Endothelial cell of umbilical vein (primary cell): ENCODE measurements at regions not wholly inside any gene's neighbourhood (a gene's known extent, or its start where the extent isn't known, plus 50 kb on each side); places are given as distances from the start of the nearest gene placed in this dataset.

Source experiments
- BruUV-seq: library from RNA; stranded (reverse); fragments of 400-500 nt; replicated peaks from 2 replicates; lab custom pipeline; 2021; lab: Mats Ljungman, UMichigan
- CTCF ChIA-PET: fragments of 300-600, 350-600 bp; sonication (Branson Sonifier 250); formaldehyde crosslinking; loops from one replicate; lab custom pipeline; 2021; ENCODE audit warnings: antibody characterized with exemption, inconsistent platforms; lab: Charles Lee
- POLR2A ChIA-PET: fragments of 300-600, 350-600 bp; sonication (Branson Sonifier 250); formaldehyde crosslinking; loops from one replicate; lab custom pipeline; 2021; ENCODE audit warnings: antibody characterized with exemption, inconsistent platforms; lab: Charles Lee
- DNase-seq: peaks from one replicate; pipeline ENCODE4 v3.0.0-alpha.2; 2011; ENCODE audit warnings: low read depth, low spot score
- FAIRE-seq: peaks from 2 replicates; lab custom pipeline; 2011; peaks lifted over from hg19 to GRCh38; lab: Jason Lieb, UNC
- H2AFZ ChIP-seq: 2 replicates; pipeline ENCODE4 v1.6.0; 2012; ENCODE audit warnings: low read depth, low read length, control low read depth, inconsistent platforms
- H3K27ac ChIP-seq: 2 replicates; pipeline ENCODE4 v1.5.1; 2011; ENCODE audit warnings: low read depth, mild to moderate bottlenecking, control low read depth, low read length, moderate library complexity; ENCODE audit not compliant: insufficient read depth
- H3K27me3 ChIP-seq, 2 experiments: 2 replicates each; pipeline versions ENCODE4 v1.6.0 to v1.6.1; 2011; ENCODE audit warnings: low read length in 2 of 2, mixed read lengths in 1 of 2; ENCODE audit not compliant: control insufficient read depth in 2 of 2, insufficient read depth in 2 of 2
- H3K36me3 ChIP-seq, 2 experiments: 2 replicates in 1 of 2; 3 replicates in 1 of 2; pipeline ENCODE4 v1.5.1; 2011; ENCODE audit warnings: low read length in 2 of 2, mild to moderate bottlenecking in 1 of 2, moderate library complexity in 1 of 2; ENCODE audit not compliant: control insufficient read depth in 2 of 2, insufficient read depth in 2 of 2; ENCODE audit errors: extremely low read depth in 1 of 2
- H3K4me1 ChIP-seq: 3 replicates; pipeline ENCODE4 v1.5.1; 2011; ENCODE audit warnings: mild to moderate bottlenecking, low read length; ENCODE audit not compliant: control insufficient read depth, insufficient read depth; ENCODE audit errors: extremely low read depth
- H3K4me2 ChIP-seq: 2 replicates; pipeline ENCODE4 v1.6.1; 2011; ENCODE audit warnings: low read length, control low read depth, mixed read lengths; ENCODE audit not compliant: insufficient read depth
- H3K4me3 ChIP-seq, 3 experiments: fragments of 200-600 bp in 1 of 3; sonication (generic), shearing (Covaris generic) in 1 of 3; replicated peaks in 1 of 3; 2 replicates each; pipeline ENCODE4 v1.5.1; 2011 to 2016; ENCODE audit warnings: control low read depth in 3 of 3, low read length in 3 of 3, mild to moderate bottlenecking in 2 of 3, inconsistent platforms in 1 of 3, low read depth in 1 of 3, moderate library complexity in 1 of 3; ENCODE audit not compliant: insufficient read depth in 1 of 3
- H3K79me2 ChIP-seq: 2 replicates; pipeline ENCODE4 v1.6.0; 2012; ENCODE audit warnings: low read length, inconsistent platforms; ENCODE audit not compliant: control insufficient read depth, insufficient read depth
- H3K9ac ChIP-seq: replicated peaks from 2 replicates; pipeline ENCODE3; 2011; ENCODE audit warnings: low read length, control low read depth; ENCODE audit not compliant: insufficient read depth; ENCODE audit errors: extremely low read depth
- H3K9me1 ChIP-seq: replicated peaks from 3 replicates; pipeline ENCODE4 v1.6.0; 2011; ENCODE audit warnings: mild to moderate bottlenecking, low read length; ENCODE audit not compliant: control insufficient read depth, insufficient read depth; ENCODE audit errors: extremely low read depth
- H3K9me3 ChIP-seq: replicated peaks from 2 replicates; pipeline ENCODE4 v1.5.1; 2012; ENCODE audit warnings: low read length, inconsistent platforms; ENCODE audit not compliant: control insufficient read depth, insufficient read depth
- H4K20me1 ChIP-seq: replicated peaks from 2 replicates; pipeline ENCODE3; 2011; ENCODE audit warnings: mild to moderate bottlenecking, low read length; ENCODE audit not compliant: control insufficient read depth, insufficient read depth; ENCODE audit errors: extremely low read depth
- CTCF ChIP-seq, 2 donors: IDR thresholded peaks; 1 replicate in 1 of 2; 2 replicates in 1 of 2; pipeline ENCODE4 v1.5.1; 2011; ENCODE audit warnings: low read length in 2 of 2, mild to moderate bottlenecking in 2 of 2, moderate library complexity in 2 of 2, control low read depth in 1 of 2, inconsistent platforms in 1 of 2, low read depth in 1 of 2; ENCODE audit not compliant: insufficient read depth in 1 of 2; ENCODE audit errors: extremely low read depth in 1 of 2
- EZH2 ChIP-seq: IDR thresholded peaks from 2 replicates; pipeline ENCODE4 v1.6.1; 2012; ENCODE audit warnings: borderline replicate concordance, low read depth, mild to moderate bottlenecking, moderate library complexity, low read length, inconsistent platforms; ENCODE audit not compliant: severe bottlenecking
- FOS ChIP-seq: IDR thresholded peaks from 2 replicates; pipeline ENCODE4 v1.6.1; 2011; ENCODE audit warnings: mild to moderate bottlenecking, low read length, moderate library complexity, borderline replicate concordance; ENCODE audit not compliant: insufficient read depth
- JUN ChIP-seq: IDR thresholded peaks from 2 replicates; pipeline ENCODE4 v1.6.1; 2011; ENCODE audit warnings: borderline replicate concordance, low read depth; ENCODE audit not compliant: insufficient read length, insufficient read depth
- MAX ChIP-seq: IDR thresholded peaks from 2 replicates; pipeline ENCODE4 v1.6.1; 2011; ENCODE audit not compliant: insufficient read depth, insufficient read length
- MYC ChIP-seq: IDR thresholded peaks from one replicate; pipeline ENCODE4 v1.6.1; 2011; ENCODE audit warnings: mild to moderate bottlenecking, low read depth, low read length
- POLR2A ChIP-seq: IDR thresholded peaks from 2 replicates; pipeline ENCODE4 v1.6.1; 2012; ENCODE audit warnings: low read depth, mild to moderate bottlenecking, control low read depth, low read length
- POLR2AphosphoS5 ChIP-seq: IDR thresholded peaks from 2 replicates; pipeline ENCODE4 v1.6.1; 2012; ENCODE audit warnings: low read depth, mild to moderate bottlenecking, control low read depth, low read length, moderate library complexity; ENCODE audit not compliant: insufficient read depth
- dilution Hi-C: fragments of 300-500 bp; cut with MboI; formaldehyde crosslinking; loops from one replicate; pipeline ENCODE4 v1.15.0; 2019; ENCODE audit warnings: low sequenced_read_pairs; ENCODE audit not compliant: extremely low pct_ligation_motif_present
- intact Hi-C: fragments of 100-400 bp; cut with micrococcal nuclease; formaldehyde crosslinking; loops from one replicate; pipeline ENCODE4 v1.10.0; 2022

- dilution Hi-C loops: no loop called here
- CTCF ChIA-PET: no interaction called here
These were observed 163.3 kb downstream of the QRSL1 start for GRCh38 chr6:106792536-106793236.

DNA sequence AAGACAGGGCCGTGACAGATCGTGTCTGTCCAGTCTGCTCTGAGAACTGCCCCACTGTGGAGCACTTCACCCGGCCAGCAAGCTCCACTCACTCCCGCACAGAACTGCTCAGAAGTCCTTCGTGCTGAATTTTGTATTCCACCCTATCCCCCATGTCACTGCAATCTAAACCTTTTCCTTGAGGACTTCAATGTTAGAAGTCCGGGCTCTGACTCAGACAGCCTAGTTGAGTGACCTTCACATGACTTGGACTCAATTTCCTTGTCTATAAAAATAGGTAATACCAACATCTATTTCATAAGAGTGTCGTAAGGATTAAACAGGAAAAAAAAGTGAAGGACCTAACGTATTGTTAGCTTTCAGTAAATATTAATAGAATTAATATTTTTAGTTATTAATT is 161.6 kb downstream of the QRSL1 start:
- POLR2A ChIA-PET: no interaction called here
- FAIRE-seq (no peak), DNase-seq (no peak)
- no peak overlapping the region for H3K4me2 ChIP-seq
- CTCF ChIA-PET: no interaction called here
- H4K20me1 ChIP-seq: no peaks in the 10 kb centered on the region
- H3K9me1 ChIP-seq: no peaks in the 10 kb centered on the region
- H3K9me3 ChIP-seq: no peaks in the 10 kb centered on the region
- TF ChIP-seq JUN: no peak
- TF ChIP-seq POLR2AphosphoS5: no peak
- TF ChIP-seq MYC: no peak
- no peak for TF ChIP-seq CTCF (IDR thresholded peaks at IDR 0.05; ENCODE audit: extremely low read depth in 1 of 2, insufficient read depth in 1 of 2, low read depth in 1 of 2, low read length in 2 of 2)
- no peak for TF ChIP-seq POLR2A
- no peak for TF ChIP-seq MAX
- TF ChIP-seq EZH2: no peak
- BruUV-seq: no TSS peak
- no peak overlapping the region for H2AFZ ChIP-seq
- intact Hi-C loops (no loop called here), dilution Hi-C loops (no loop called here)
- no peaks in the 10 kb centered on the region for H3K4me1 ChIP-seq
- no peak overlapping the region for H3K9ac ChIP-seq
- H3K36me3 ChIP-seq: no peaks in the 10 kb centered on the region
- H3K79me2 ChIP-seq: no peaks in the 10 kb centered on the region
- no peak overlapping the region for H3K27ac ChIP-seq
- H3K4me3 ChIP-seq: no peak overlapping the region
- no peaks in the 10 kb centered on the region for H3K27me3 ChIP-seq

More at GRCh38 chr6:106792536-106793236, 163.3 kb downstream of the QRSL1 start:
- Histone ChIP-seq H3K9me1 (no peaks in the 10 kb centered on the region), H3K79me2 (no peaks in the 10 kb centered on the region), H3K27ac (no peak overlapping the region), H3K4me2 (no peak overlapping the region), H3K27me3 (peaks cover 0 to 1% of the 10 kb centered on the region in 2 experiments), H3K9me3 (no peaks in the 10 kb centered on the region), H3K36me3 (no peaks in the 10 kb centered on the region), H3K4me1 (no peaks in the 10 kb centered on the region), H3K9ac (no peak overlapping the region), H3K4me3 (no peak overlapping the region), H4K20me1 (no peaks in the 10 kb centered on the region), H2AFZ (no peak overlapping the region)
- no TSS peak for BruUV-seq
- POLR2A ChIA-PET: no interaction called here
- FAIRE-seq (no peak), DNase-seq (no peak)
- intact Hi-C loops: no loop called here
- no peak for TF ChIP-seq MYC
- TF ChIP-seq MAX: no peak
- no peak for TF ChIP-seq JUN
- no peak for TF ChIP-seq EZH2
- no peak for TF ChIP-seq POLR2A
- no peak for TF ChIP-seq FOS
